ENCODE measurements at regions not wholly inside any gene's neighbourhood (a gene's known extent, or its start where the extent isn't known, plus 50 kb on each side); places are given as distances from the start of the nearest gene placed in this dataset.

GRCh38 chr13:56349866-56350265 is 790.9 kb upstream of the PRR20A start:
- no peak for TF ChIP-seq POLR2A (IDR thresholded peaks at IDR 0.05)
- no peak for TF ChIP-seq POLR2AphosphoS5 (IDR thresholded peaks at IDR 0.05)

Measured in suprapubic skin (tissue), 4 donors.